GM12878 (cell line): ENCODE measurements at regions not wholly inside any gene's neighbourhood (a gene's known extent, or its start where the extent isn't known, plus 50 kb on each side); places are given as distances from the start of the nearest gene placed in this dataset.

ENCODE experiments used
- ATAC-seq: fragments of 200-7000 bp; cut with Tn5 transposase; 3 replicates; pipeline ENCODE4 v1.9.1; 2020; ENCODE audit warnings: mild to moderate bottlenecking, moderate library complexity
- BruUV-seq: library from RNA; stranded (reverse); fragments of 400-500 nt; replicated peaks from 2 replicates; lab custom pipeline; 2021; lab: Mats Ljungman, UMichigan
- CTCF ChIA-PET: fragments of 300-600 bp; sonication (Branson Sonifier 250); formaldehyde crosslinking; extraction: SDS; loops from one replicate; lab custom pipeline; 2021; ENCODE audit warnings: inconsistent platforms; lab: Yijun Ruan, JAX
- POLR2A ChIA-PET: fragments of 350-600 bp; formaldehyde crosslinking; extraction: SDS; loops from one replicate; lab custom pipeline; 2021; ENCODE audit warnings: inconsistent platforms; lab: Charles Lee
- RAD21 ChIA-PET: fragments of 300-600 bp; sonication (Branson Sonifier 250); formaldehyde crosslinking; loops from one replicate; lab custom pipeline; 2023; ENCODE audit warnings: antibody characterized with exemption; ENCODE audit not compliant: unreplicated experiment; lab: Charles Lee
- SMC1A ChIA-PET: fragments of 300-600 bp; sonication (Branson Sonifier 250); formaldehyde crosslinking; loops from one replicate; lab custom pipeline; 2023; ENCODE audit not compliant: unreplicated experiment, uncharacterized antibody; lab: Charles Lee
- DNase-seq: peaks from one replicate; pipeline ENCODE4 v3.0.0-alpha.2; 2011; ENCODE audit warnings: low read depth, low spot score
- FAIRE-seq: peaks from 3 replicates; lab custom pipeline; 2011; peaks lifted over from hg19 to GRCh38; lab: Jason Lieb, UNC
- H2AFZ ChIP-seq: 2 replicates; pipeline ENCODE4 v1.6.0; 2011; ENCODE audit warnings: low read depth, low read length, control low read depth; ENCODE audit not compliant: control insufficient read depth
- H3K27ac ChIP-seq: 2 replicates; pipeline ENCODE4 v1.5.1; 2011; ENCODE audit warnings: control low read depth; ENCODE audit not compliant: control insufficient read depth, insufficient read depth
- H3K27me3 ChIP-seq, 2 experiments: replicated peaks in 1 of 2; 2 replicates each; pipeline versions ENCODE4 v1.6.0 to v1.6.1; 2011; ENCODE audit warnings: low read length in 1 of 2; ENCODE audit not compliant: control insufficient read depth in 2 of 2, insufficient read depth in 2 of 2
- H3K36me3 ChIP-seq, 2 experiments: 2 replicates each; pipeline ENCODE4 v1.5.1; 2011; ENCODE audit warnings: low read length in 1 of 2; ENCODE audit not compliant: control insufficient read depth in 2 of 2, insufficient read depth in 2 of 2
- H3K4me1 ChIP-seq: 2 replicates; pipeline ENCODE4 v1.6.1; 2011; ENCODE audit warnings: mild to moderate bottlenecking, low read length, moderate library complexity, mixed read lengths; ENCODE audit not compliant: control insufficient read depth, insufficient read depth
- H3K4me2 ChIP-seq: 2 replicates; pipeline ENCODE4 v1.6.0; 2011; ENCODE audit warnings: control low read depth; ENCODE audit not compliant: control insufficient read depth, insufficient read depth
- H3K4me3 ChIP-seq: fragments of 200-600 bp; sonication (generic); 2 replicates; pipeline ENCODE4 v1.5.1; 2016
- H3K79me2 ChIP-seq: 2 replicates; pipeline ENCODE4 v1.6.0; 2011; ENCODE audit warnings: low read length; ENCODE audit not compliant: control insufficient read depth, insufficient read depth
- H3K9ac ChIP-seq: 2 replicates; pipeline ENCODE4 v1.8.0; 2011; ENCODE audit warnings: low read length, control low read depth, mixed read lengths; ENCODE audit not compliant: control insufficient read depth, insufficient read depth
- H3K9me3 ChIP-seq: replicated peaks from 3 replicates; pipeline ENCODE4 v1.5.1; 2011; ENCODE audit warnings: mild to moderate bottlenecking, low read length; ENCODE audit not compliant: control insufficient read depth, insufficient read depth
- H4K20me1 ChIP-seq: 2 replicates; pipeline ENCODE4 v1.6.0; 2011; ENCODE audit not compliant: control insufficient read depth, insufficient read depth
- BRCA1 ChIP-seq: IDR thresholded peaks from 2 replicates; pipeline ENCODE4 v1.6.1; 2011; ENCODE audit warnings: low read depth, low read length, improper control_type of control experiment
- CEBPB ChIP-seq, 2 experiments: fragments of 150-350 bp in 1 of 2; IDR thresholded peaks; 2 replicates each; pipeline ENCODE4 v1.6.1; 2012 to 2014; ENCODE audit warnings: low read depth in 2 of 2, low read length in 2 of 2, borderline replicate concordance in 1 of 2, inconsistent platforms in 1 of 2
- CREB1 ChIP-seq: IDR thresholded peaks from 2 replicates; pipeline ENCODE4 v1.6.1; 2012; ENCODE audit warnings: low read depth, mild to moderate bottlenecking, inconsistent platforms
- FOXM1 ChIP-seq: IDR thresholded peaks from 2 replicates; pipeline ENCODE4 v1.6.1; 2012; ENCODE audit warnings: low read depth, mild to moderate bottlenecking, inconsistent platforms, low read length, moderate library complexity
- GABPA ChIP-seq: IDR thresholded peaks from 2 replicates; pipeline ENCODE4 v1.6.1; 2014; ENCODE audit warnings: antibody characterized with exemption, low read depth, mild to moderate bottlenecking, inconsistent platforms
- HSF1 ChIP-seq: fragments of 150-350 bp; IDR thresholded peaks from 2 replicates; pipeline ENCODE4 v1.6.1; 2014; ENCODE audit warnings: mild to moderate bottlenecking, low read depth, low read length
- IRF4 ChIP-seq: IDR thresholded peaks from 2 replicates; pipeline ENCODE4 v1.6.1; 2011; ENCODE audit warnings: low read depth, low read length
- LARP7 ChIP-seq: fragments of 450-650 bp; IDR thresholded peaks from 2 replicates; pipeline ENCODE4 v1.6.1; 2017; ENCODE audit warnings: mild to moderate bottlenecking
- NFXL1 ChIP-seq: fragments of 450-650 bp; IDR thresholded peaks from 2 replicates; pipeline ENCODE4 v1.6.1; 2017; ENCODE audit warnings: antibody characterized with exemption, mild to moderate bottlenecking, borderline replicate concordance
- NKRF ChIP-seq: fragments of 450-650 bp; conservative IDR thresholded peaks from 2 replicates; pipeline ENCODE4 v1.6.1; 2017; ENCODE audit warnings: mild to moderate bottlenecking, moderate library complexity
- RAD51 ChIP-seq: fragments of 450-650 bp; IDR thresholded peaks from 2 replicates; pipeline ENCODE4 v1.6.1; 2016; ENCODE audit warnings: moderate library complexity, mild to moderate bottlenecking, inconsistent platforms
- STAT1 ChIP-seq: fragments of 450-650 bp; conservative IDR thresholded peaks from 2 replicates; pipeline ENCODE4 v1.6.1; 2014; ENCODE audit warnings: antibody characterized with exemption, mild to moderate bottlenecking
- TCF7 ChIP-seq: IDR thresholded peaks from 2 replicates; pipeline ENCODE4 v1.6.1; 2014; ENCODE audit warnings: antibody characterized with exemption, borderline replicate concordance
- ZNF384 ChIP-seq: IDR thresholded peaks from 2 replicates; pipeline ENCODE4 v1.6.1; 2012; ENCODE audit warnings: low read depth, mild to moderate bottlenecking, low read length, improper control_type of control experiment, borderline replicate concordance
- WGBS: methylation state at CpG from one replicate; pipeline ENCODE4 v1.1.6; 2016; ENCODE audit warnings: low lambda C conversion rate; ENCODE audit not compliant: insufficient replicate concordance, insufficient coverage; ENCODE audit errors: missing lambda C conversion rate; 5-methylcytosine and 5-hydroxymethylcytosine counted together
- in situ Hi-C: fragments of 300-500 bp; cut with MboI; formaldehyde crosslinking; loops from 9 replicates; pipeline ENCODE4 v1.14.3; 2018; ENCODE audit warnings: mixed read lengths
- intact Hi-C: fragments of 100-400 bp; cut with micrococcal nuclease; formaldehyde crosslinking; loops from one replicate; pipeline ENCODE4 v1.14.2; 2022; ENCODE audit not compliant: unreplicated experiment
- TF ChIP-seq, protein P1 (sequence below): fragments of 450-650 bp; formaldehyde crosslinking; IDR thresholded peaks from 2 replicates; pipeline ENCODE4 v1.4.0; 2020; ENCODE audit warnings: mild to moderate bottlenecking, moderate library complexity
- TF ChIP-seq, protein P2 (sequence below): IDR thresholded peaks from 2 replicates; pipeline ENCODE4 v1.6.1; 2012; ENCODE audit warnings: low read depth, low read length, improper control_type of control experiment

DNA sequence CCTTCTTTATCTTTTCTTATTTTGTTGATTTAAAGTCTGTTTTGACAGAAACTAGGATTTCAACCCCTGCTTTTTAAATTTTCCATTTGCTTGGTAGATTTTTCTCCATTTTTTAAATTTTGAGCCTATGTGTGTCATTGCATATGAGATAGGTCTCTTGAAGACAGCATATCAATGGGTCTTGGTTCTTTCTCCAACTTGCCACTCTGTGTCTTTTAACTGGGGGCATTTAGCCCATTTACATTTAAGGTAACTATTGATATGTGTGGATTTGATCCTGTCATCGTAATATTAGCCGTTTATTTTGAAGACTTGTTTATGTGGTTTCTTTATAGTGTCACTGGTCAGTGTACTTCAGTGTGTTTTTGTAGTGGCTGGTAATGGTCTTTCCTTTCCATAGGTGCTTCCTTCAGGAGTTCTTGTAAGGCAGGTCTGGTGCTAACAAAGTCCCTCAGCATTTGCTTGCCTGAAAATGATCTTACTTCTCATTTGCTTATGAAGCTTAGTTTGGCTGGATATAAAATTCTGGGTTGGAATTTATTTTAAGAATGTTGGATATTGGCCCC is 223.9 kb downstream of the USP25 start (continued):
- TF ChIP-seq FOXM1 (no peak), IRF4 (no peak), BRCA1 (no peak), CEBPB (IDR thresholded peaks at IDR 0.05; ENCODE audit: borderline replicate concordance in 1 of 2, low read depth in 2 of 2, low read length in 2 of 2) (no peak)

- intact Hi-C loops = no loop called here
- DNase-seq (no peak), ATAC-seq (no peak), FAIRE-seq (no peak)
- H4K20me1 ChIP-seq = no peaks in the 10 kb centered on the region
- H3K27me3 ChIP-seq = no peaks in the 10 kb centered on the region
- CTCF ChIA-PET = no interaction called here
- RAD21 ChIA-PET = no interaction called here
- 34% methylated on average over 5 of the region's 5 CpGs for WGBS
- H3K27ac ChIP-seq = no peak overlapping the region
- H3K79me2 ChIP-seq = no peaks in the 10 kb centered on the region
- SMC1A ChIA-PET = no interaction called here
- H3K9ac ChIP-seq = no peak overlapping the region
- no peak overlapping the region for H3K4me3 ChIP-seq
- no peaks in the 10 kb centered on the region for H3K9me3 ChIP-seq
- in situ Hi-C loops = no loop called here
- no TSS peak for BruUV-seq
- no peak overlapping the region for H2AFZ ChIP-seq
- H3K4me2 ChIP-seq = no peak overlapping the region
- no peaks in the 10 kb centered on the region for H3K4me1 ChIP-seq
- no peaks in the 10 kb centered on the region for H3K36me3 ChIP-seq
- POLR2A ChIA-PET = no interaction called here
- TF ChIP-seq, protein P1, sequence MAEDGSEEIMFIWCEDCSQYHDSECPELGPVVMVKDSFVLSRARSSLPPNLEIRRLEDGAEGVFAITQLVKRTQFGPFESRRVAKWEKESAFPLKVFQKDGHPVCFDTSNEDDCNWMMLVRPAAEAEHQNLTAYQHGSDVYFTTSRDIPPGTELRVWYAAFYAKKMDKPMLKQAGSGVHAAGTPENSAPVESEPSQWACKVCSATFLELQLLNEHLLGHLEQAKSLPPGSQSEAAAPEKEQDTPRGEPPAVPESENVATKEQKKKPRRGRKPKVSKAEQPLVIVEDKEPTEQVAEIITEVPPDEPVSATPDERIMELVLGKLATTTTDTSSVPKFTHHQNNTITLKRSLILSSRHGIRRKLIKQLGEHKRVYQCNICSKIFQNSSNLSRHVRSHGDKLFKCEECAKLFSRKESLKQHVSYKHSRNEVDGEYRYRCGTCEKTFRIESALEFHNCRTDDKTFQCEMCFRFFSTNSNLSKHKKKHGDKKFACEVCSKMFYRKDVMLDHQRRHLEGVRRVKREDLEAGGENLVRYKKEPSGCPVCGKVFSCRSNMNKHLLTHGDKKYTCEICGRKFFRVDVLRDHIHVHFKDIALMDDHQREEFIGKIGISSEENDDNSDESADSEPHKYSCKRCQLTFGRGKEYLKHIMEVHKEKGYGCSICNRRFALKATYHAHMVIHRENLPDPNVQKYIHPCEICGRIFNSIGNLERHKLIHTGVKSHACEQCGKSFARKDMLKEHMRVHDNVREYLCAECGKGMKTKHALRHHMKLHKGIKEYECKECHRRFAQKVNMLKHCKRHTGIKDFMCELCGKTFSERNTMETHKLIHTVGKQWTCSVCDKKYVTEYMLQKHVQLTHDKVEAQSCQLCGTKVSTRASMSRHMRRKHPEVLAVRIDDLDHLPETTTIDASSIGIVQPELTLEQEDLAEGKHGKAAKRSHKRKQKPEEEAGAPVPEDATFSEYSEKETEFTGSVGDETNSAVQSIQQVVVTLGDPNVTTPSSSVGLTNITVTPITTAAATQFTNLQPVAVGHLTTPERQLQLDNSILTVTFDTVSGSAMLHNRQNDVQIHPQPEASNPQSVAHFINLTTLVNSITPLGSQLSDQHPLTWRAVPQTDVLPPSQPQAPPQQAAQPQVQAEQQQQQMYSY (CRISPR knock-in tag) = no peak
- TF ChIP-seq NFXL1 (no peak), STAT1 (no peak), RAD51 (no peak), ZNF384 (no peak), HSF1 (no peak), NKRF (no peak), LARP7 (no peak), GABPA (no peak), TCF7 (no peak), CREB1 (no peak)
- TF ChIP-seq, protein P2, sequence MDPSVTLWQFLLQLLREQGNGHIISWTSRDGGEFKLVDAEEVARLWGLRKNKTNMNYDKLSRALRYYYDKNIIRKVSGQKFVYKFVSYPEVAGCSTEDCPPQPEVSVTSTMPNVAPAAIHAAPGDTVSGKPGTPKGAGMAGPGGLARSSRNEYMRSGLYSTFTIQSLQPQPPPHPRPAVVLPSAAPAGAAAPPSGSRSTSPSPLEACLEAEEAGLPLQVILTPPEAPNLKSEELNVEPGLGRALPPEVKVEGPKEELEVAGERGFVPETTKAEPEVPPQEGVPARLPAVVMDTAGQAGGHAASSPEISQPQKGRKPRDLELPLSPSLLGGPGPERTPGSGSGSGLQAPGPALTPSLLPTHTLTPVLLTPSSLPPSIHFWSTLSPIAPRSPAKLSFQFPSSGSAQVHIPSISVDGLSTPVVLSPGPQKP = no peak
Observed at GRCh38 chr21:15964236-15964855, 234.6 kb downstream of the USP25 start.
